NCI-H1092 (cell line): ENCODE measurements at regions not wholly inside any gene's neighbourhood (a gene's known extent, or its start where the extent isn't known, plus 50 kb on each side); places are given as distances from the start of the nearest gene placed in this dataset.

Experiments used
- DNase-seq: peaks from one replicate; lab custom pipeline; 2025; lab: John Stamatoyannopoulos, UW

DNA sequence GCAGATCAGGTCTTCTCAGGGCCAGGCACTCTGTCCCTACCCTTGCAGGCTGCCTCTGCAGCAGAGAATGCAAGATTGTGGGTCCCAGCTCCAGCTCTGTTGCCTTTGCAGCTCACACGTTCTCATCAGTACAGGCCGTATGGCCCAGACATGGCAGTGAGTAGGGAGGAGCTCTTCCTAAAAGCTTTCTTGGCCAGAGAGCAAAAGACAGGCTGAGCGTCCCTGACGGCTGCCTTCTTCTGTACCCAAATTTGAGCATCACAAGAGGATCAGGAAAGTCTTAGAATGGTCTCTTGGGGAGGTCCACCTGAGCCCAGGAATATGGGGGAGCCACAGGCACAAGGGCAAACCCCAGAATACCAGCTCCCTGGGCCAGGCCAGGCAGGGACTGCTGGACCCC, 266.3 kb upstream of the ZMIZ1 start:
- DNase-seq, result no peak

DNA sequence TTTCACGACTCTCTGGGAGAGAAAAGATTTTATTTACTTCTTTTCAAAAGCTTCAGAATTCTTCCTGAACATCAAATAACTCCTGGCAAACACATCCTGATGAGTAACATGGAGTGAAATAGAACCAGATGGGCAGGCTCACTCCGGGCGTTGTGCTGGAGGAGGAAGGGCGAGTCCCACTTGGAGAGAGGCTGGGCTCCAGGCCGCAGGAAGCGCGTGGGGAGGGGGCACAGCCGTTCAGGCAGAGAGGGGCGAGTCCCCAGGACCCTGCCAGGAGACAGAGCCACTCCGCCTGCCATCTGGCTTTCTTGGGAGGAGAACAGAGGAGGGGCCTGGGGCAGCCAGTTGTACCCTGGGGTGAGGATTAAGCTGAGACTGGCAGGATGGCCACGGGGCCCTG, 265.9 kb upstream of the ZMIZ1 start:
- DNase-seq, result no peak

DNA sequence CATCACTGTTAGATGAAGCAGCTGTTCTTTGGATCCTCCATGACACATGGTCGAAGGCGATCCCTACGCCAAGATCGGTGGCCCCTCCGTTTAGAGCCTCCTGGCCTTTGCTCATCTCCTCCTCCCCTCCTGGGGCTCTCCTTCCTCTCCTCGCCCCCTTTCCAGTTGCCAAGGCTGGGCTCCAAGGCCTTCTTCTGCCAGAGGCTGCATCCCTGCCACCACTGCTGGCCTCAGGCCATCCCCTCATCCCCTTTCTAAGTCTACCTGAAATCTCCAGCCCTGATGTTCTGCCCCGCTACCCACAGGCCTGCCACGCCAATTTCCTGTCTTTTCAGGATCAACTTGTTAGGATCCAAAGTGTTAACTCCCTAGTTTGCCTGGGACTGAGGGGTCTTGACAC, 265.1 kb upstream of the ZMIZ1 start:
- DNase-seq, result no peak

DNA sequence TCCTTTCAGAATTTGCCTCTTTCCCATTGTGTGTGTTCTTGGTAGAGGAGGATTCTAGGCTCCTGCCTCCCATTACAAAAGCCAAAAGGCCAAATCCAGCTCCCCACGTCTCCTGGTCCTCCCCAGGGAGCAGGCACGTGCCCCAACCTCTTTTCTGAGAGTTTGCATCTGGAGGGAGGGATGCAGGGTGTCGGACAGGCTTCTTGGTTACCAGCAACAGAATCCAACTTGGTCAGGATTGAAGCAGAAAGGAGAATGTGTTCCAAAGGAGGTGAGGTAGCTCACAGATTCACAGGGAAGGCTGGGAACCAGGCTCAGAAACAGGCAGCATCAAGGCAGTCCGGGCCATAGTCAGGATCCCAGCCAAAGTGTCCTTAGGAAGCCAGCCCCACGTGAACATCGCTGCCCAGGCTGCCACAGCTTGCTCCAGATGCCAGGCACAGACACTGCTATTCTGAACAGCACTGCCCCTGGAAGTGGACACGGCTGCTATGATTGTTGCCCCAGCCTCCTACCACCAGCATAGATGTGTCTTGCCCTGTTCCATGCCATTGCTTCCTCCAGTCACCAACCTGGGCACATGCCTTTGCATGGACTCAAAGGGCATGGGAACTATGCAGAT, 264.2 kb upstream of the ZMIZ1 start:
- DNase-seq, result no peak

DNA sequence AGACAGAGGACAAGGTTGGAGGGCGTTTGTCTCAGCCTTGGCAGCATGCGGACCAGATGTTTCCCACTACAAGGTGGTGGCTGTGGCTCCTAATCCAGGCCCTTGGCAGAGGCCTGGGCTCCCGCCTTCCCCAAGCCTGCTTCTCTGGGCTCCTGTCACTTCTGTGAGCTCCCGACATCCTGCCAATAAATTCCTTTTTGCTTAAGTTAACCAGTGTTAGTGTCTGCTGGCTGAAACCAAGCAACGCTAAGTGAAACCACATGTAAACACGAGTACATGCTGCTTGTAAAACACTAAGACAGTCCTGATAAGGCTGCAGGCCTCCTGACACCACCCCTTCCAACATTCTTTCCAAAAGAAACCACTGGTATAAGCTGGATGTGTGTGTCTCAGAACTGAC, 263.6 kb upstream of the ZMIZ1 start:
- no peak for DNase-seq

DNA sequence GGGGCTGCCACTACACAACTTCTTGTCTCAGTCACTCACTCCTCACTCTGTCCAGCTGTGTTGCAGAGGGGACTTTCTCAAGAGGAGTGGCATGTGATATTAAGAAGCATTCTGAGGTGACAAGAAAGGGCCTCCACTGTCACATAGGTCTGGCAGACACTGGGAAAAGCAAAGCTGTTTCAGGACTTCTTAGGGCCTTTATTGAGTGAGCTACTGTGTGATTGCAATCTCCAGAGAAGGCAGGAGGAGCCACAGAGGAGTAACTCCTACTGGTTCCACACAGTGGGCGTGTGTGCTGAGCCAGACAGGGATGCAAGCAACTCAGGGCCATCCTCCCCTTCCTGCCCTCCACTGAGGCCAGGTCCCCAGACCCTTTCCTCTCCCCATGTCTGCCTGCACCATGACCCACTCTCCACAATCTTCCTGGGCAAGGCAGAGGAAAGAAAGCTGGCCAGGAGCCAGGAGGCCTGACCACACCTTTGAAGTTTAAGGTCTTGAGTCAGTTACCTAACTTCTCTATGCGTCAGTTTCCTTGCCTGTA, 262.0 kb upstream of the ZMIZ1 start:
- no peak for DNase-seq

DNA sequence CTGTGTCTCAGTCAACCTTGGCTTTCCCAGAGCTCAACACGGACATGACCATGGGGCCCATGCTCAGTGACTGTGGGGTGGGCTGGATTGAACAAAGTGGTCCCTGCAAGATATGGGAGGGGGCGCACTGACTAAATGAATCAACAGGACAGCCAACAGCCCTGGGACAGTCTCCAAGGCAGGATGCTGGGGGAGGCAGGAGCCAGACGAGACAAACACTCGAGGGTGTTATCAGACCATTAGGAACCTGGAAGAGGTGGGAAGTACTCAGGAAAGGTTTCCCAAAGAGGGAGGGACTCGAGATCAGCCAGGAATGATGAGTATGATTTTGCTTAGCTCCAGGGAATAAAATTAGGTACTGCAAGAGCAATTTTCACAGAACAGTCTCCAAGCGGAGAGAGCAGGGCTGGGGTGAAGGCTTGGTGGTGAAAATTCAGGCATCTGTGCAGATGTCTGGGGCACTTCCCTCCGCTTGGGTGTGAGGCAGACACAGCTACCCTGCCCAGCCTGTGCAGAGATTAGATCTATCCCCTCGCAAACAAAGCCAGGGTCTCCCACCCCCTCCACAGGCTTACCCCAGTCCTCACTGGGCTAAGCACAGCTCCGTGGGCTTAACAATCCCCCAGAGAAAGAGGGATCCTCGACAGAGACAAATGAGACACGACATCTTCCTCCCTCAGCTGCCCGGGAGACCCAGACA, 261.1 kb upstream of the ZMIZ1 start:
- no peak for DNase-seq

DNA sequence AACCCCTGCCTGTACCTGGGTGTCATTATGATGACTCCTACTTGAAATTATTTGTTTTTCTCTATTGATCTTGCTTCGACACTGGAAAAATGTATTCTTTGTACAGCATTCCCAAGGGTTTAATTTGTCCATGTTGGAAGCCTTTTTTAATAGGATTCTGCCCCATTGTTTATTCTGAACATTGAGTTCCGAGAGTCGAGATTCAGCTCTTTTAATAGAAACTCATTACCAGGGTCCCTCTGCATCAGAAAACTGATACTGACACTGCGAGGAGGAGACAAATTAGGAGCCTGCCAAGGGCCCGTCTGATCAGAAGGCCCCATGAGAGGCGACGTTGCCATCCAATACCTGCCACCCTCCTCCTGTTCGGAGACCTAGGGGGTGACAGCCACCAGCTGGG, 260.5 kb upstream of the ZMIZ1 start:
- no peak for DNase-seq

DNA sequence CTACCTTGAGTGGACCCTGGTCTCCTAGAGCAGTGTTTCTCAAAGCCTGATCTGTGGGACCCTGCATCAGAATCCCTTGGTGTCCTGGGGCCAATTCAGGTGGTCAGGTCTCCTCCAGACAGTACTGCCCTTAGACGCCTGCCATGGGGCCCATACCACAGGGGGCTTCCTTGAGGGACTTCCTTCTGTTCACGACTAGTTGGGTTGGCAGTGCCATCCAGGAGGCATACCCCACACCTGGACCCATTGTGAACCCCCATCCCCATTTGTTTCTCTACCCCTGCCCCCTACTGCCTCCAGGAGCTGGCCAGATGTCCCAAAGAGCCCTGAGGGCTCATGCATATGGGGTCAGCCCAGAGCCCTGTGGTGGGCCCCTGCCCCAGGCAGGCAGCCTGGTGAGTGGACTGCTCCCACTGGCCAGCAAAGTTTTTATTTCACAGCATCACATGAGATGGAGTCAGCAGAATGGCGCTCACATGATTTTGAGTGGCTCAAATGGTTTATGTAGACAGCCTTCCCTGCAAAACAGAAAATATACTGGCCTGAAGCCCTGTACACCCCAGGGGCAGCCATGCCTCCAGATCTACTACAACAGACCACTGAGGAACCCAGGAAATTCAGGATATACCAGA, 259.9 kb upstream of the ZMIZ1 start:
- DNase-seq, result no peak

DNA sequence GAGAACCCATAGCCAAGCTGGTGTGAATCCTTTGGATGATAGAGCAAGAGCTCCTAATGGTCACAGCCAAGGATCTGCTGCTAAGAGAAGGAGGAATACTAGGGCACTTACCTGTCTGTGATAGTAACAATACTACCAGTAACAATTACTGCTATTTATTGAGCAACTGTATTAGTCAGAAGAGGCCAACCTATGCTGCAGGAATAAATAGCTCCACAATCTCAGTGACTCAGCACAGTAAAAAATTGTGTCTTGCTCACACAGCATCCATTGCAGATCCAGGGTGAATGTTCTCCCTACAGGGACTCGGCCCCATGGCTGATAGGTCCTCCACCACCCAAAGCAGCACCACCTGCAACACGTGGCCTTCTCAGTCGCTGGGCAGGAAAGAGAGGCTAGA, 257.6 kb upstream of the ZMIZ1 start:
- DNase-seq, result no peak

DNA sequence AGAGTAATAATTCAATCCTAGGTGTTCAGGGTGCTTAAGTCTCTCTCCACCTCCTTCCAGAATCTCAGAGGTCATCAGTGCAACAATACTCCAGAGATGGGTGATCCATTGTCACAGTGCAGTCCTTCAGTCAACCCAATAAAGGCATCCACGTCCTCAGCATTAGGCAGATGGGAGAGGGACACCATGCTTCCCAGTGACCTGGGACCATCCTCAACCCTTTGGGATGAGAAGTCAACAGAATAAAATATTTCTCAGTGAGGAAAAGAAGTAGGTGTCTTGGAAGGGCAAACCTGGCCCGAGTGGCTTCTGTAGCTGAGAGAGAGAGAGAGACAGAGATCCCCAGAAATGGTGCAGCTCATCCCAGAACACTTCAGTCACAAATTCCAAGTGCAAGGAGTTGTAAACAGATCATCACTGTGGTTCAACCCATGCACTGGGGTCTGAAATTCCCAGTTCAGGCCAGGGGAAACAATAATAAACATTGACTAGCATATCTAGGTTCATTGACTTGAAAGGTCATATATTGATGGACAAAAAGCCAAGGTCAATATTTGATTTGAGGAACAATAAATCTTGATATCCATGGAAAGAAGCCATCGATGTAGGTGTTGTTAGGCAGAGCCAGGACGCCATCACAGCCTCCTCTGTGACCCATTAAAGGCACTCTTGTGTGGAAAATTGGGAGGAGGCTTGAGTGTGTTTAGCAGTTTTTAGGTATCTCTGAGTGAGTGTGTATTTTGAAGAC, 256.0 kb upstream of the ZMIZ1 start:
- no peak for DNase-seq

DNA sequence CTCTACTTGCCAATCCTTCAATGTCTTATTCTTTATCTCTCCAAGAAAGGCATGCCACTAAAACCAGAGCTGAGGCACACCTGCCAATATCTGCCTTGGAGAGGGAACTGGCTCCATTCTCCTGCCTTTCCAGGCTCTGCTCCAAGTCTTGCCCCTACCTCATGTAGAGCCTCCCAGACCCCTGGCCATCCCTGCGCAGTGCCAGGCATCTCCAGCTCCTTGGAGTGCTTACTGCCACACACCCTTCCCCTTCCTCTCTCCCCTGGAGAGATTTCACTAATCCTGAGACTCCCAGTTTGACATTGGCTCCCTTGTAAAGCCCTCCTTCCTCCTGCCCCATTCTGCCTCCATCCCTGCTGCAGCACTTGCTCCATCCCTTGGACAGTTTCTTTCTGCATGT, 255.2 kb upstream of the ZMIZ1 start:
- DNase-seq, result no peak

DNA sequence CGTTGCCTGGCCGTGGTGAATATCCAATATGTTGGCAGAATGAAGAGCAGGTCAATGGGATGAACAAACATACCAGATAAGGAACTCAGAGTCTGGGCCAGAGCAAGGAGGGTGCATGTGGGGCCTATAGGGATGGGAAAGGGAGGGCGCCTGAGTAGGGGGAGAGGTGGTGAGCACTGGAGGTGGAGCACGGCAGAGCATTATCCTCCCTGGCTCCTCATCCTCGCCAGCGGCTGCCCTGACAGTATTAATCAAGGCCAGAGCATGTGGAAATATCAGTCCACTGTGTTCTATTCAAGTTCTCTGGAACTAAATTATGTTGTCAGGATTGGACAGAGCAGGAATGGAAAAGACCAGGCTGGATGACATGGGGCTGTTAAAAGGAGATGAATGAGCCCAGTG, 254.8 kb upstream of the ZMIZ1 start:
- no peak for DNase-seq

DNA sequence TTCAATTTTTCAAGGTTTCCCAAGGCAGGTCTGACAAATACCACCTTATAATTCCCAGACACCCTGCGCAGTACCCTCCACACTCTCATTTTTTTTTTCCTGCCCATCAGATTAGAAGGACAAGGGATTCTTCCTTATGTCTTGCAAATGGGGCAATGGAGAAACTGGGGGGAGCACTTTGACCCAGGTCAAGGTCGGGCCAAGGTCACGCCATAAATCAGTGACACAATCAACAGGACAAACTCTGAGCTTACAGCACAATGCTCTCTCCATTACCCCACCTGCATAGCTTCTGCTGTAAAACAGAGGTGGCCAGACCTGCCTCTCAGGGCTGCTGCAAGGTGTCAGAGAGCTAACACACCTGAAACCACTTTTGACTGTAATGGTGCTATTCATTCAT, 254.4 kb upstream of the ZMIZ1 start:
- DNase-seq, result no peak

DNA sequence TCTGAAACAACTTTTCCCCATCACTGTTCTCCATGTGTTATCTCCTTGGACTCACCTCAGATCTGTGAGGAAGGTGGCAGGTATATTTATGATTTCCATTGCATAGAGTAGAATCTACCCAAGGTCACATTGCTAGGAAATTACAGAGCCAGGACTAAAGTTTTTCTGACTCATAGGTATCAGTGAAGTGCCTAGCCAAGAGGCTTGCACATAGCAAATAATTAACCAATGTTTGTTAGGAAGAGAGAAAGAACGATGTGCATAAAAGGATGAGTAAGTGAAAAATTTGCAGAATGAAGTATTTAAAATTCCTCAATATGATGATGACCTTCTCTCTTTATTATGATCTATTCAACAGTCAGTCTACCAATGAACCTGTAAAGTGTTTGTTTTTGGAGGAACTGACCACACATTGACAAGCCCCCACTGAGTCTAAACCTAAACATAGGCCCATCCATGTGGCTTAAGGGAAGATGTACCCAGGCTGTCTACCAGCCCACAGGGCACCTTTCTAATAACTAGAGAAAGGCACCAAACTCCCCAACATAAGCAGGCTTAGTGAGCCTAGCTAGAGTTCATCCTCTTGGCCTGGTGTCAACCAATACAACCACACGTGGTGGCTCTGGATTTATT, 252.9 kb upstream of the ZMIZ1 start:
- DNase-seq, result no peak

DNA sequence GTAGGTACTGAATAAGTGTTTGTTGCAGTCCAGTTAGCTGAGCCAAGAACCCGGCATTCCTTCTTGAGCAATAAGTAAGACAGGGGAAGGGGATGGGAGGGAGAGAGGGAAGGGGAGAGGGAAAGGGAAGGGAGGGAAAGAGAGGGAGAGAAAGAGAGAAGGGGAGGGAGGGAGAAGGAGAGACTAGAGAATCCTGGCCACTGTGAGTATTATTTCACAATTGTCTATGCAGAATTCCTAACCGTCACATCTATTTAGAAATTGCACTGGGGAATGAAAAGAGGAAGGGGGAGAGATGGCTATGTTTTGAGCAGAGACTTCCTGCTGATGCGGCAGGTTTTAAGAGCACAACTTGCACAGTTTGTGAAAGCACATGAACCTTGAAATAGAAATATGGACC, 251.4 kb upstream of the ZMIZ1 start:
- DNase-seq, result no peak

DNA sequence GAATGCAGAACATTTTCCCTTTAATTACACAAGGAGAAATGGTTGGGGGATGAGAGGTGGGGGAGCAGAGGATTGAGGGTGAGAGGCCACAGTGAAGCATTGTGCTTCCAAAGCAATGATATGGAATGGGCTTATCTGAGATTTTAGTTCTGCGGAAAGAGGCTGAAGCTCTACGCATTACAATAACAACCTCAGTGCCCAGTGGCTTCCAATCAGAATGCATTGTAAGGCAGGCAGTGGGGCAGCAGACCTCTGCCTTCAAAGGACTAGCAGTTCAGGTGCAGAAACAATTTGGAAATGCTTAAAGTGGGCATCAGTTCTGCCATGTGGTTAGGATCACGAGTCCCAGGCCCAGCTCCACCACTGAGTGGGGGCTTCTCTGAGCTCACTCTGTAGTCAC, 251.0 kb upstream of the ZMIZ1 start:
- no peak for DNase-seq

DNA sequence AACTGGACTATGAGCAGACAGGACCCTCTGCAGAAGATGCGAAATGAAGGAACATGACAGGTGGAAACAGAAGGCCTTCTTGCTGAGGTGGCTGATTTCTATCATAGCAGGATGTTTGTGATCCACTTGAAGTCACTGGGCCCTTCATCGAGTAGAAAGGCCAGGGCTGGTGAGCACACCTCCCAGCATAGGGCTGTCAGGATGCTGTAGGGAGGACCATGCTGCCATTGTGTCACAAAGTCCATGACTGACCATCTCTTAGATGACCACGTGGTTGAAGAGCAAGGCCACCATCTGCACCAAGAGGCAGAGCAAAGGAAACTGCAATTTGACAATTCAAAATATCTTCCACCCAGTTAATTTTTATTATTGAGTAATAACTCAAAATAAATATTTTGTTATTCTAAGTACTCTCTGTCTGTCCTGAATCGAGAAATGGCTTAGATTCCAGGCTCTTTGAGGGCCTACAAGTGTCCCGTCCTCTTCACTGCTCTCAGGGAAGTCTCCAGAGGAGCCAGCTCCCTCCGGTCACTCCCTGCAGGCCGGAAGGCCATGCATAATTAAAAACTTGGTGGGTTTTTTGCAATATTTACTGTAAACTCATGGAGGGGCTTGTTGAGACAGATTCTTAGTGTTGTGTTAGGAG, 249.3 kb upstream of the ZMIZ1 start:
- DNase-seq, result no peak

DNA sequence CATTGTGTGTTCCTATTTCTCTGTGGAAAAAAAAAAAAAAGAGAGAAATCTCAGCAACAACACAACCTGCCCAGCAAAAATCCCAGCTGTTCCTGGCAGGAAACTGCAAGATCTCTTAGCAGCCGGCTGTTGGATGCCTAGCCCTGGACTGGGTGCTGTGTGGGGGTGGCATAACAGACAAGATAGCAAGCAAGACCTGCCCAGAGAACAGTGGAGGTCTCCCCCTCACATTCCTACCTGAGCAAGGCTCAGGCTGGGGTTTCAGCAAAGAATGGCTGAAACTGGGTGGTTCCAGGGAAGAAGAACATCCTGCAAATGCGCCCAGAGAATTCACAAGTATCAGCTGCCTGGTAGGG, 248.8 kb upstream of the ZMIZ1 start:
- no peak for DNase-seq

DNA sequence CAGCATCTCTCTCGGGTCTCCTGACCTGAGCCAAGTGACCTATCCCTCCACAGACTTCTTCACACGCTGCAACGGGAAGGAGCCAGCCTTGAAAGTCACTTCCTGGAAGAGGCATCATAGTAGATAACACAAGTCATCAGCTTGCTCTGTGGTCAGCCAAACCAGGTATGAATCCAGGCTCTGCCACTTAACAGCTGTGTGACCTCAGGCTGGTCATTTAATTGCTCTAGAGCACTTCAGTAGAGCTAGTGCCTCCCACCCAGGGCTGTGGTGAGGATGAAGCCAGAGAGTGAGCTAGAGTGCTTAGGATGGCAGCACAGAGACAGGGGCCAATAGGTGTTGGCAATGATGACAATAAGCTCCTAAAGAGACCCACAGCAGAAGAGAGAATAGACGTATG, 247.7 kb upstream of the ZMIZ1 start:
- no peak for DNase-seq

DNA sequence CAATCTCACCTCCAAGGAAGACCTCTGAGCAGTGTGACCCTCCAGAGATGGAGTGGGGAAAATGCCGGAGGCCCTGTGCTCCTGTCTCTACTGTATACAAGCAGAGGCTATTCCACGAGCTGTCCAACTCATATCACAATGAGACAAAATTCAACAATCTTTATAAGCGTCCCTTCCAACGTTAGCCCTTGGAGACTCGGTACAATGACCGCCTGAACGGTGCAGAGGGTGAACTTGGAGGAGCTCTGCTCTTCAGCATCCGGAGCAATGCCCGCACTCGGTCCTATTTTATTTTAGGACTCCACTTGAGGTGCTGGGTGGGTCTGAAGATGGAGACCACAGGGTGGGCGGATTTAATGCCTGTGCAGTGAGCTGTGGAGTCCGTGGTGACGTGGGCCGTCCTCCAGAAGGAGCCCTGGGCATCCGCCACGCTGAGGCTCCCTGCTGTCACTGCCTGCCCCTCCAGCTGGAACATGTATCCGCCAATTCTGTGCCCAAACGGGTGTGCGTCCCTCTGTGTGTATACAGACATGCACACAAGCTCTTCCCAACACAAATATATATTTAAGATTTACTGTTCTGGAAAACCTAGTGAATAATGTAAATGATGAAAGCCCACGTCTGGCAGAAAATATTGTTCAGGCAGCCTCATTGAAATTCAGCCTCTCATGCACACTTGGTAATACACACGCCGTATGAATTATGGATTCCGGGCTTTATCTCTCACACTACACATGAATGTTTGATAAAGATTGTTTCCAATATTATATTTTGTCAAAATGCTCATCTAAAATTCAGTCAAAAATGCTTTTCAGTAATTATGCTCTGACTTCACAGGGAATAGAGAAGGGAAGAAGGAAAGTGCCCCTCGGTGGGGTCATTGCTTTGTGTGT, 239.9 kb upstream of the ZMIZ1 start:
- no peak for DNase-seq
